ENCODE measurements at regions not wholly inside any gene's neighbourhood (a gene's known extent, or its start where the extent isn't known, plus 50 kb on each side); places are given as distances from the start of the nearest gene placed in this dataset.

DNA sequence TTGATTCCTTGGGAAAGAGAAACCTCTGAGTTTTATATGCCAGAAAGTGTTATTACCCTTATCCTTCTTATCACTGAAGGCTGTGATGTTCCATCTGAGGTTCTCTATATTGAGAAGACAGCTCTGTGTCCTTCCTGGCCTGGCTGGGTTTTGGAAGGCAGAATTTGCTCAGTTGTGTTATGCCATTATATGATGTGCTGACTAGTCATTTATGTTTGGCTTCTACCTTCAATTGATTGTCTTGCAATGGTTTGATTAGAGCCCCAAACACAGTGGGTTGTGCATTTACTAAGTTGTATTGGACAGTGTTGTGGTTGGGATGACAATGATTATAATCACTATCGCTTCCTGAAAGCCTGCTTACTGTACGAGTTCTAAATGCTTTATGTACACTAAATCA is 265.7 kb downstream of the SNAPC1 start:
- Histone ChIP-seq H3K4me3 (ENCODE audit: low read depth, low read length) (no peak overlapping the region), H3K27me3 (ENCODE audit: control insufficient read depth, insufficient read depth, low read length) (no peaks in the 10 kb centered on the region), H3K36me3 (ENCODE audit: control insufficient read depth, insufficient read depth, low read length) (no peaks in the 10 kb centered on the region)
- DNase-seq (ENCODE audit: low read depth): no peak
- POLR2A ChIA-PET: no interaction called here
- TF ChIP-seq, protein P1, sequence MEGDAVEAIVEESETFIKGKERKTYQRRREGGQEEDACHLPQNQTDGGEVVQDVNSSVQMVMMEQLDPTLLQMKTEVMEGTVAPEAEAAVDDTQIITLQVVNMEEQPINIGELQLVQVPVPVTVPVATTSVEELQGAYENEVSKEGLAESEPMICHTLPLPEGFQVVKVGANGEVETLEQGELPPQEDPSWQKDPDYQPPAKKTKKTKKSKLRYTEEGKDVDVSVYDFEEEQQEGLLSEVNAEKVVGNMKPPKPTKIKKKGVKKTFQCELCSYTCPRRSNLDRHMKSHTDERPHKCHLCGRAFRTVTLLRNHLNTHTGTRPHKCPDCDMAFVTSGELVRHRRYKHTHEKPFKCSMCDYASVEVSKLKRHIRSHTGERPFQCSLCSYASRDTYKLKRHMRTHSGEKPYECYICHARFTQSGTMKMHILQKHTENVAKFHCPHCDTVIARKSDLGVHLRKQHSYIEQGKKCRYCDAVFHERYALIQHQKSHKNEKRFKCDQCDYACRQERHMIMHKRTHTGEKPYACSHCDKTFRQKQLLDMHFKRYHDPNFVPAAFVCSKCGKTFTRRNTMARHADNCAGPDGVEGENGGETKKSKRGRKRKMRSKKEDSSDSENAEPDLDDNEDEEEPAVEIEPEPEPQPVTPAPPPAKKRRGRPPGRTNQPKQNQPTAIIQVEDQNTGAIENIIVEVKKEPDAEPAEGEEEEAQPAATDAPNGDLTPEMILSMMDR (IDR thresholded peaks at IDR 0.05; ENCODE audit: insufficient read depth, low read depth, low read length): no peak
- CTCF ChIA-PET: no interaction called here

DNA sequence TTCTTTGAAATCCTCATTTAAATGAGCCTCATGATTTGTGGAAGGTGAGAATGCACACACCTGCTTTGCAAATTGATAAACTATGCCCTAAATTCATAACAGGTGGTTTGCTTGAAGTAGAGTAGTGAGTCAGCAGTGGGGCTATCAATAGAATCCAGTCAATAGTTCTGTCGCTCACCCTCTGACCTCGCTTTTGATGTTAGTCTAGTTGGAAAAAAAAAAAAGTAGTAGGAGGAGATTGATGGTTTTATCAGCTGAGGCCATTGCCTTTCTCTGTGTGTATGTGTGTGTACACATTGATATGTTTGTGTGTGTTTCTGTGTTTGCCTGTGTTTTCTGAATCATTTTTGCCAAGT is 267.3 kb downstream of the SNAPC1 start:
- H3K27me3 ChIP-seq (ENCODE audit: control insufficient read depth, insufficient read depth, low read length): no peaks in the 10 kb centered on the region
- no peak for DNase-seq (ENCODE audit: low read depth)
- H3K4me3 ChIP-seq (ENCODE audit: low read depth, low read length): no peak overlapping the region
- TF ChIP-seq, protein P1 (IDR thresholded peaks at IDR 0.05; ENCODE audit: insufficient read depth, low read depth, low read length): no peak
- ChIA-PET POLR2A (no interaction called here), CTCF (no interaction called here)
- no peaks in the 10 kb centered on the region for H3K36me3 ChIP-seq (ENCODE audit: control insufficient read depth, insufficient read depth, low read length)

DNA sequence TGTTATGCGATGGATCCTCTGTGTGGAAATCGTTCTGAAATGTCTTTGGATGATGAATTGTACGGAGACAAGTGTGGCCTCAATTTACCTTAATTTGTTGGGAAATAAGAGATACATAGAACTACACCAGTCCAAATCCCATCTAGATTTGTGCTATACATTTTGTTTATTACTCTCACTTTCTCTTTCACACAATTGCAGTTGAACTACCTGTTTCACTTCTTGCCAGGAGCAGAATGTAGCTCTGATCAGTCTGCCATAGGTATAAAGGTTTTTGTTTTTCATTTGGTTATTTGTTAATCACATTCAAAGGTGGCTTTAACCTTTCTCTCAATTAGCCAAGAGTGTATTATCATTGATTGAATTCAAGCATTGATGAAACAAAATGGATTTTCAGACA is 268.2 kb downstream of the SNAPC1 start:
- Histone ChIP-seq H3K27me3 (ENCODE audit: control insufficient read depth, insufficient read depth, low read length) (no peaks in the 10 kb centered on the region), H3K4me3 (ENCODE audit: low read depth, low read length) (no peak overlapping the region), H3K36me3 (ENCODE audit: control insufficient read depth, insufficient read depth, low read length) (no peaks in the 10 kb centered on the region)
- ChIA-PET CTCF (interaction anchor here (1.2 kb wide), 1 partner anchor 11 kb away, joined by 3 read pairs; no protein-coding TSS in a partner anchor), POLR2A (no interaction called here)
- TF ChIP-seq, protein P1 (IDR thresholded peaks at IDR 0.05; ENCODE audit: insufficient read depth, low read depth, low read length): no peak
- DNase-seq (ENCODE audit: low read depth): no peak

DNA sequence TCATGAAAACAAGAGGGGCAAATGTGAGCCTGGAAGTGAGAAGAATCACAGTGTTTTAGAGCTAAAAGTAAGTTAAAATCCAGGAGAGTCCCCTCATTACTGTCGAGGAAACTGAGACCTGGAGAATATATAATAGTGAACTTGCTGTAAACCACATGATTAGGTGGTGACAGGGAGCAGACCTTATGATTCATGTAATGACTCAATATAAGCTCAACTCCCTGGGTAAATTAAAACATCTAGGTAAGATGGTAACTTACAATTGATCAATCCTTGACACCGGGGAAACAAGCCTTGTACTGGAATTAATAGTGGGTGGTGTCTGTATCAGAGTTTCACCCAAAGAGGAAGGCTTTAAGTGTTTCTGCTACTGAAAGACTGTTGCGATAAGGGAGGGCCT is 269.3 kb downstream of the SNAPC1 start:
- Histone ChIP-seq H3K27me3 (ENCODE audit: control insufficient read depth, insufficient read depth, low read length) (no peaks in the 10 kb centered on the region), H3K36me3 (ENCODE audit: control insufficient read depth, insufficient read depth, low read length) (no peaks in the 10 kb centered on the region), H3K4me3 (ENCODE audit: low read depth, low read length) (no peak overlapping the region)
- no peak for DNase-seq (ENCODE audit: low read depth)
- TF ChIP-seq, protein P1 (IDR thresholded peaks at IDR 0.05; ENCODE audit: insufficient read depth, low read depth, low read length): no peak
- CTCF ChIA-PET: interaction anchor here (0.8 to 1.2 kb wide), 2 partner anchors 13 to 95 kb away, joined by 3 read pairs; no protein-coding TSS in a partner anchor
- POLR2A ChIA-PET: no interaction called here

DNA sequence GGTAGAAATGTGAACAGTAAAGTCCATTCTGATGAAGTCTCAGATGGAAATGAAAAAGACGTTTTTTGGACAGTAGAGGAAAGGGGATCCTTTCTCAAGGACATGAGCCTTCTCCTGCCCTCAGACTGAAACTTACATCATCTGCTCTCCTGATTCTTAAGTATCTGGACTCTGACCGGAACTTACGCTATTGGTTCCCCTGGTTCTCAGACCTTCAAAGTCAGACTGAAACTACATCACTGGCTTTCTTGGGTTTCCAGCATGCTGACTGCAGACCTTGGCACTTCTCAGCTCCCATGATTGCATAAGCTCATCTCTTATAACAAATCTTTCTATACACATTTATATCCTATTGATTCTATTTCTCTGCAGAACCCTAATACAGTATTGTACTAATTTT is 291.0 kb downstream of the SNAPC1 start:
- TF ChIP-seq, protein P1 (IDR thresholded peaks at IDR 0.05; ENCODE audit: insufficient read depth, low read depth, low read length): no peak
- POLR2A ChIA-PET: no interaction called here
- CTCF ChIA-PET: no interaction called here
- DNase-seq (ENCODE audit: low read depth): no peak
- Histone ChIP-seq H3K4me3 (ENCODE audit: low read depth, low read length) (no peak overlapping the region), H3K36me3 (ENCODE audit: control insufficient read depth, insufficient read depth, low read length) (no peaks in the 10 kb centered on the region), H3K27me3 (ENCODE audit: control insufficient read depth, insufficient read depth, low read length) (no peaks in the 10 kb centered on the region)

Measured in BJ (cell line).